ENCODE measurements at regions not wholly inside any gene's neighbourhood (a gene's known extent, or its start where the extent isn't known, plus 50 kb on each side); places are given as distances from the start of the nearest gene placed in this dataset.
A peak's percentile ranks its signal among the peaks of the same experiment; 100 is the strongest.

DNA sequence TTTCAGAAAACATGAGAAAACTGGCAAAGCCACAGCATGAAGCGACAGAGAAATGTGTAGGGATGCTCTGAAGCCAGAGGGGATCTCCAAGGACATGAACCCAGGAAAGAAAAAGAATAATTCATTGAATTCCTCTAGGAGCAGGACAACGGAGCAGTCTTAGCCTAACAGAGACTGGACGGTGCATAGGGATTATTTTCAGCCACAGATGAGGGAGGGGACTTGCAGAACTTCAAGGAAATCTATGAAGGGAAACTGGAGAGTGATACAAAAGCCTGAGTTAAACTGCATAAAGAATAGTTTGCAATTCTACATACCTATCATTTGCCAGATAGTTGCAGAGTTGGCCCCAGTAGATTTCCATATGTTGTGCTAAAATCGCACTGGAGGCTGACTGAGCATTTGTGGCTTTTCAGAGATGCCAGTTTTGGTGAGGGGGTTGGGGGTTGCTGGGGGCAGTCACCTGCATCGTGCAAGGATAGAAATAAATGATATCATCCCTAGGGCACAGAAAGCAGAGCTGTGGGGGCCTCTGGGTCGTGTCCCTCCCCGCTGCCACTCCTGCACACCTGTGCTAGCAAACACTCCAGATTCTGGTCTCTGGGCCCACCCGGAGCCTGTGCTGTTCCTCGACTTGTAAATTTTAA, 443.2 kb upstream of the JARID2 start:
- H3K36me3 ChIP-seq = no peaks in the 10 kb centered on the region
- no peak for ATAC-seq (ENCODE audit: low FRiP score in 2 of 2)
- no peaks in the 10 kb centered on the region for H3K9me3 ChIP-seq
- H3K4me1 ChIP-seq = peaks cover 0 to 8% (median 4%) of the 10 kb centered on the region in 4 donors
- H3K27ac ChIP-seq = no peak overlapping the region
- 79 to 83% methylated on average over 9 of the region's 9 CpGs for WGBS, 2 donors
- H3K27me3 ChIP-seq = no peaks in the 10 kb centered on the region
- peak in 1 of 2 donors; percentile 3 for DNase-seq
- TF ChIP-seq POLR2AphosphoS5 (IDR thresholded peaks at IDR 0.05) (no peak), EP300 (IDR thresholded peaks at IDR 0.05) (no peak), CTCF (IDR thresholded peaks at IDR 0.05) (no peak)
- no peak overlapping the region for H3K4me3 ChIP-seq

DNA sequence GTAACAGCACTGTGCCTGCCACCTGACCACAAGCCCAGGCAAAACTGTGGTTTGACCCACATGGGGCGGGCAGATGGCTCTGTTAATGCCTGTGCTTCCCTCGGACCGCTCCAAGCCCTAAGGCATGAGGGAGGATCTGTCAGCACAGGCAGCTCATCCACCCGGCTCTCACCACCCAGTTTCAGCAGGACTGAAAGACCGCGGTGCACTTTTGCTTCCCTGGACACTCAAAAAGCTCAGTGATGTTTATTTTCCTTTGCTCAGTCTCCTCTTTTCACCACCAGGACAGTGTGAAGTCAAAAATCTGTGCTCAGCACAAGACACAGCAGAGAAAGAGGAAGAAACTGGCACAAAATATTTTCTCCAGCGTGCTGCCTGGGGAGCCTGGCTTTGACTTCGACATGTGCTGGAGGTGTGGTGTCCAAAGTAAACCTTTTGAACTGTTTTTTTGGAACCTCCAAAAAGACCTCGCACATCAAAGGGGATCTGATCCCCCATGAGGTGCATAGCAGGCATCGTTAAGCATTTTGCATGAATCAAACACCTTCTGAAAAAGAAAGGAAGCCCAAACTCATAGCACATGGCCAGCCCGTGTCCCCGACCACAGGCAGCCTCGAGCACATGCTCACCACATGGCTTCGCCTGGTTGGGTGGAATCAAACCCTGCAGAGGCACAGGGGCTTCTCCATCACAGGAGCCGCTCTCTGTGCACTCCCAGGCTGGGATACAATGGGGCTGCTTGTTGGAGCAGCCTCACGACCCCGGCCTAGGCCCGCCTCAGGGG, 441.7 kb upstream of the JARID2 start:
- no peak for DNase-seq
- Histone ChIP-seq H3K9me3 (no peaks in the 10 kb centered on the region), H3K27me3 (no peaks in the 10 kb centered on the region), H3K4me1 (peaks cover 0 to 8% (median 4%) of the 10 kb centered on the region in 4 donors), H3K36me3 (no peaks in the 10 kb centered on the region), H3K27ac (no peak overlapping the region), H3K4me3 (no peak overlapping the region)
- ATAC-seq (ENCODE audit: low FRiP score in 2 of 2) = peak in 1 of 2 donors; percentile 45
- WGBS, 2 donors = 63 to 77% methylated on average over 13 to 18 of the region's 18 CpGs
- TF ChIP-seq POLR2A (IDR thresholded peaks at IDR 0.05) = no peak
- TF ChIP-seq CTCF (IDR thresholded peaks at IDR 0.05) = no peak
- no peak for TF ChIP-seq POLR2AphosphoS5 (IDR thresholded peaks at IDR 0.05)
- no peak for TF ChIP-seq EP300 (IDR thresholded peaks at IDR 0.05)

GRCh38 chr6:14804785-14805210, 441.1 kb upstream of the JARID2 start:
- no peaks in the 10 kb centered on the region for H3K9me3 ChIP-seq
- H3K36me3 ChIP-seq = no peaks in the 10 kb centered on the region
- 19 to 42% methylated on average over 10 of the region's 10 CpGs for WGBS, 2 donors
- DNase-seq (peak in 1 of 2 donors; percentile 86), ATAC-seq (ENCODE audit: low FRiP score in 2 of 2) (peak in 1 of 2 donors; percentile 71)
- H3K27me3 ChIP-seq = no peaks in the 10 kb centered on the region
- no peak overlapping the region for H3K4me3 ChIP-seq
- H3K4me1 ChIP-seq = peaks cover 0 to 8% (median 4%) of the 10 kb centered on the region in 4 donors
- H3K27ac ChIP-seq = no peak overlapping the region
- TF ChIP-seq CTCF (IDR thresholded peaks at IDR 0.05) (no peak), EP300 (IDR thresholded peaks at IDR 0.05) (no peak), POLR2AphosphoS5 (IDR thresholded peaks at IDR 0.05) (no peak), POLR2A (IDR thresholded peaks at IDR 0.05) (no peak)

DNA sequence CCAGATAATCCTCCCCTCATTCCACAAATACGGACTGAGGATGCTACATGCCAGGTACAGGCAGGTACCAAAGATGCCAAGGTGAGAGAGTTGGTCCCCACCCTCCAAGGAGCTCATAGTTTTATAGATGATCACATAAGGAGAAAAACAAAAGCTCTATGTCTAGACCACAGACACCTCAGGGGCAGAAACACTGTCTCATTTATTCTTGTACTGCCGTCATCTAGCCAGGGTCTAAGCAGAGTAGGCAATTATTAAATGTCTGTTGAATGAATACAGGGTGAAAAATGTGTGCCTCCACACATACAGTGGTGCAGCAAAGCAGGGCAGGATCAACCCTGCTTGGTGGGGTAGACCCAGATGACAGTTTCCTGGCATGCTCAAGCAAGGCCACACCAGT, 439.8 kb upstream of the JARID2 start:
- Histone ChIP-seq H3K27ac (no peak overlapping the region), H3K27me3 (no peaks in the 10 kb centered on the region), H3K4me1 (peaks cover 0 to 8% (median 2%) of the 10 kb centered on the region in 4 donors), H3K4me3 (no peak overlapping the region), H3K36me3 (no peaks in the 10 kb centered on the region), H3K9me3 (no peaks in the 10 kb centered on the region)
- DNase-seq (no peak), ATAC-seq (ENCODE audit: low FRiP score in 2 of 2) (no peak)
- no peak for TF ChIP-seq POLR2AphosphoS5 (IDR thresholded peaks at IDR 0.05)
- WGBS, 2 donors = 90 to 100% methylated on average over 1 to 2 of the region's 2 CpGs

DNA sequence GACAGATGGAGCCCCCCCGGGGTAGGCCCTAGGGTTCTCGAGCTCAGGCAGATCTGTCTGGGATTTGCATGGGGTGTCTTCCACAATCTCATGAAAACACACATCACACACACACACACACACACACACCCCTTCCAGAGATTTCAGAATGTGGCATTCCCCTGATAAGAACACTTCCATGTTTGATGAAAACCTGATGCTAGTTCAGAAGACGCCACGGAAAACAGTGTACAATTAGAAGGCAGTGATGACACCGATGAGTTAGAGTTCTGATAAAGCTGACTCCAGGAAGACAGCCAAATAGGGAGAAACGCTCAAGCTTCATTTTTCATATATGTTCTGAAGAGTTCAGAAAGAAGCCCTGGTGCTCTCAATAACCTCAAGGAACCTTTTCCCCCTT, 438.7 kb upstream of the JARID2 start:
- no peaks in the 10 kb centered on the region for H3K9me3 ChIP-seq
- no peaks in the 10 kb centered on the region for H3K36me3 ChIP-seq
- DNase-seq (no peak), ATAC-seq (ENCODE audit: low FRiP score in 2 of 2) (no peak)
- TF ChIP-seq POLR2A (IDR thresholded peaks at IDR 0.05) = no peak
- TF ChIP-seq EP300 (IDR thresholded peaks at IDR 0.05) = no peak
- TF ChIP-seq CTCF (IDR thresholded peaks at IDR 0.05) = no peak
- TF ChIP-seq POLR2AphosphoS5 (IDR thresholded peaks at IDR 0.05) = no peak
- H3K27me3 ChIP-seq = no peaks in the 10 kb centered on the region
- H3K27ac ChIP-seq = no peak overlapping the region
- no peak overlapping the region for H3K4me3 ChIP-seq
- peaks cover 0 to 8% (median 2%) of the 10 kb centered on the region in 4 donors for H3K4me1 ChIP-seq
- 81 to 85% methylated on average over 6 of the region's 6 CpGs for WGBS, 2 donors

Measured in upper lobe of left lung (tissue), 6 donors.